Right cardiac atrium (tissue), 5 donors: ENCODE measurements at regions not wholly inside any gene's neighbourhood (a gene's known extent, or its start where the extent isn't known, plus 50 kb on each side); places are given as distances from the start of the nearest gene placed in this dataset.

Source experiments
- ATAC-seq, 2 donors: fragments of 200-7000 bp; cut with Tn5 transposase; one replicate each; pipeline versions ENCODE4 v1.8.0 to v1.9.1; 2020; ENCODE audit warnings: moderate library complexity in 2 of 2, mild to moderate bottlenecking in 1 of 2
- DNase-seq, 3 donors: peaks; one replicate each; pipeline ENCODE4 v3.0.0-alpha.2; 2020
- H3K27ac ChIP-seq: one replicate; pipeline ENCODE4 v1.5.1; 2013; ENCODE audit warnings: mild to moderate bottlenecking, low read length, control low read depth, moderate library complexity
- H3K27me3 ChIP-seq: one replicate; pipeline ENCODE4 v1.6.1; 2013; ENCODE audit not compliant: control insufficient read depth, insufficient read depth
- H3K4me1 ChIP-seq: one replicate; pipeline ENCODE4 v1.6.1; 2013; ENCODE audit warnings: low read length; ENCODE audit not compliant: control insufficient read depth, insufficient read depth
- H3K4me3 ChIP-seq: one replicate; pipeline ENCODE4 v1.5.1; 2013; ENCODE audit warnings: low read length, control low read depth
- H3K9me3 ChIP-seq: one replicate; pipeline ENCODE4 v1.6.1; 2013; ENCODE audit warnings: low read length; ENCODE audit not compliant: control insufficient read depth
- WGBS: extraction: QIAGEN DNeasy Blood & Tissue Kit; methylation state at CpG from one replicate; pipeline ENCODE4 v1.1.7; 2013; 5-methylcytosine and 5-hydroxymethylcytosine counted together
- intact Hi-C, 4 donors: fragments of 100-400 bp; cut with DNase I; formaldehyde crosslinking; loops; one replicate each; pipeline versions ENCODE4 v1.11.0 to v1.14.0; 2022 to 2023
- donor health status: healthy with polysubstance abuse.
- donor health status: DM: no; HTN: yes; CAD: no.
- donor health status: DM: no; HTN: no; CAD: no.
- donor health status: DM: no; HTN: yes; CAD: no; lungs with severe emphysema.
- donor health status: DM: yes; HTN: yes; CAD: no.

DNA sequence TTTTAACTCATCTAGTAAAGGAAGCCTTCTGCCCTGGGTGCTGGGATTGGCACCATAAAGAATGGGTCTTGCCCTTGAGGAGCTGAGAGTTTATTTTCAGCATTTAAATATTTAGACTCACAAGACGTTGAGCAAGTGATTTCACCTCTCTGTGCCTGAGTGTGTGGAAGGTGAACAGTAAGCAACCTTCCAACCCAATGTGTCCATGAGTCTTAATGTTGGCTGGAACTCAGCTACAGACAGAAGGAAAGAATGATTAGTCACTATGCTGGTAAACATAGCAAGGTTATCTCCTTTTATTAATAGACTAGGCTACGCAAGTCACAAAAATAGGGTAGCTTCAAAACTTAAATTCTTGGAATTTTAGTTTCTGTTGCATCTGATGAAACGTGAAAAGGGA lies 277.4 kb upstream of the GATB start:
- peaks cover 6% of the 10 kb centered on the region for H3K4me1 ChIP-seq
- WGBS, result 60% methylated on average over 3 of the region's 3 CpGs
- peak overlapping the region; percentile 95 for H3K27ac ChIP-seq
- intact Hi-C loops, result no loop called here
- no peaks in the 10 kb centered on the region for H3K27me3 ChIP-seq
- no peaks in the 10 kb centered on the region for H3K9me3 ChIP-seq
- no peak overlapping the region for H3K4me3 ChIP-seq
- ATAC-seq (peak; percentile 84 to 87), DNase-seq (no peak)

DNA sequence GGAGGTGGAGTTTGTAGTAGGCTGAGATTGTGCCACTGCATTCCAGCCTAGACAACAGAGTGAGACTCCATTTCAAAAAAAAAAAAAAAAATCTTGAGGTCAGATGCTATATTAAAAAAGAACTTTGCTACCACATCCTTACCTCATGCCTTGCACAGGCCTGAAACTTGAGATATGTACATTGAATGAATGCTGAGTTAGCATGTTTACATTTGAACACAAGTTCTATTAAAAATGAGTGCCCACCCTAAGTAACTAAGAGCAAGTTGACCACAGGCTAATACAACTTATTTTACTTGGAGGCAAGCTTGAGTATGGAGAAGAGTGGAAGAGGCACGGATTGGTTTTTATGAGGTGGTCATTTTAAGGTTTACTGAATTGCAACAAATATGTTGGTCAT lies 276.6 kb upstream of the GATB start:
- DNase-seq (no peak), ATAC-seq (no peak)
- Histone ChIP-seq H3K27me3 (no peaks in the 10 kb centered on the region), H3K4me3 (no peak overlapping the region), H3K27ac (peak overlapping the region; percentile 95), H3K4me1 (peaks cover 6% of the 10 kb centered on the region), H3K9me3 (no peaks in the 10 kb centered on the region)
- intact Hi-C loops, result no loop called here
- 94% methylated on average over 1 of the region's 1 CpG for WGBS

DNA sequence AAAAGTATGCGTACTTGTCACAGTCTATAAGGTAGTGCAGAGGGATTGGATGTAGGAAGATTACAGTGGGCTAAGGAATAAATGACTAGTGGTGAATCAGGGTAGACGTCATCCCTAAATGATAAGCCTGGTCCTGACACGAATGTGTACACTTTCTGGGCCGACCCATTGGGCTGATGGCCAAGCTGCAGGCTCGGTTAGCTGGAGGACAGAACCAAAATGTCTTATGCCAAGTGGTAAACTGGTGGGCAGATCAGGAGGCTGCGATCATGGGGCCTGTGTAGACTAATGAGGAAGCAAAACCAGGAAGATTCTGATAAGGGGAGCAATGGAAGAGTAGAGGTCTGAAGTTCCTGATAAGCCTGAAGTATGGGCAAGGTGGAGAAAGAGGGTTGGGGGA lies 272.8 kb upstream of the GATB start:
- peaks cover 6% of the 10 kb centered on the region for H3K4me1 ChIP-seq
- ATAC-seq (peak in 1 of 2 donors; percentile 40), DNase-seq (peak in 1 of 3 donors; percentile 23)
- intact Hi-C loops, result no loop called here
- no peaks in the 10 kb centered on the region for H3K9me3 ChIP-seq
- 56% methylated on average over 6 of the region's 6 CpGs for WGBS
- peak overlapping the region; percentile 64 for H3K27ac ChIP-seq
- no peak overlapping the region for H3K4me3 ChIP-seq
- H3K27me3 ChIP-seq, result no peaks in the 10 kb centered on the region

DNA sequence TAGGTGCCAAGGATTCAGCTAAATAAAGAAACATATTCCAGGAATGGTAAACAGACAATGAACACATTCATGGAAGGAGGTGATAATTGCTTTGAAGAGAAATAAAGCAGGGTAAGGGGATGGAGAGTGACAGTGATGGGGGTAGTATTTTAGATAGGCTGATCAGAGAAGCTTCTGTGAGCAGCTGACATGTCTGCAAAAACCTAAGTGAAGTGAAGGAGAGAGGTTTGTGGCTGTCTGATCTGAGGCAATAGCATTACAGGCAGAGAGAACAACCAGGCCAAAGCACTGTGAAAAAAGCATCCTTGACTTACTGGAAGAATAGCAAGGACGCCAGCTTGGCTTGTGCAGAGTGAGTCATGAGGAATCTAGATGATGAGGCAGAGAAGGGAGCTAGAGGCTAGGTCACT lies 271.9 kb upstream of the GATB start:
- no peak for DNase-seq
- Histone ChIP-seq H3K4me3 (no peak overlapping the region), H3K4me1 (peaks cover 4% of the 10 kb centered on the region), H3K9me3 (no peaks in the 10 kb centered on the region), H3K27me3 (no peaks in the 10 kb centered on the region), H3K27ac (peak overlapping the region; percentile 64)
- peak; percentile 60 to 69 for ATAC-seq
- intact Hi-C loops, result no loop called here
- WGBS, result 45% methylated on average over 1 of the region's 1 CpG

DNA sequence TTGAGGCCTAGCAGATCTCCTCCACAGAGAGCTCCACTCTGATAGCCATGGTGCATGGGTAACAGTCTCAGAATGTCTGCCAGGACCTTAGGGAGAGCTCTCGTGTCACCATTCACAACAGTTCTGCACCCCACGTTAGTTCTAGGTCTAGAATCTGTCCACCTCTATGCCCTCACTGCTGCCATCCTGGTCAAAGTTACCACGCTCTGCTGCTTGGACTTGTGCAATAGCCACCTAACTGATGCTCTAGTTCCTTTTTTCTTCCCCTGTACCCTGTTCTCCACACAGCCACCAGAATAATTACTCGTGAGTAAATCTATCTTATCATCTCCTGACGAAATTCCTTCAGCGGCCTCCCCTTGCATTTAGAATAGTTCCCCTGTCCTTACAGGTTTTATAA lies 268.8 kb upstream of the GATB start:
- intact Hi-C loops, result no loop called here

DNA sequence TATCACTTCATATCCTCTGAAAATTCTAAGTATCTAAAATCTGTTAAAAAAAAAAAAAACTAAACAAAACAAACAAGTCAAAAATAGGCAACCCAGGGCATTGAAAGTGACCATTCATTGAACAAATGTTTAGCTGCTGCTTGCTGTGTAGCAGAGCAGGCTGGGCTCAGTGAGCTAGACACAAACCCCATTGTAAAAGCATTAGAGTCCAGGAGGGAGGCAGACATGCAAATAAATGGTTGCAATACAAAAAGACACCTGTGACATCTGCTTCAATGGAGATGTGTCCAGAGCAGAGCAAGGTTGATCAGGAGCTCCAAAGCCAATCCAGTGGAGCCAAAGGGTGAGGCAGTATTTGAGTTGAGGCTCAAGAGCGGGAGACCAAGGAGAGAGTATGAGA lies 267.3 kb upstream of the GATB start:
- no peak overlapping the region for H3K27ac ChIP-seq
- ATAC-seq (no peak), DNase-seq (no peak)
- intact Hi-C loops, result no loop called here
- H3K4me3 ChIP-seq, result no peak overlapping the region
- H3K4me1 ChIP-seq, result no peaks in the 10 kb centered on the region
- no peaks in the 10 kb centered on the region for H3K27me3 ChIP-seq
- no peaks in the 10 kb centered on the region for H3K9me3 ChIP-seq
- WGBS, result 93% methylated on average over 1 of the region's 1 CpG

More for the DNA sequence above, 268.8 kb upstream of the GATB start:
- Histone ChIP-seq H3K27me3 (no peaks in the 10 kb centered on the region), H3K4me1 (peaks cover 2% of the 10 kb centered on the region), H3K4me3 (no peak overlapping the region), H3K27ac (no peak overlapping the region), H3K9me3 (no peaks in the 10 kb centered on the region)
- DNase-seq (no peak), ATAC-seq (no peak)
- WGBS, result 83% methylated on average over 6 of the region's 6 CpGs

DNA sequence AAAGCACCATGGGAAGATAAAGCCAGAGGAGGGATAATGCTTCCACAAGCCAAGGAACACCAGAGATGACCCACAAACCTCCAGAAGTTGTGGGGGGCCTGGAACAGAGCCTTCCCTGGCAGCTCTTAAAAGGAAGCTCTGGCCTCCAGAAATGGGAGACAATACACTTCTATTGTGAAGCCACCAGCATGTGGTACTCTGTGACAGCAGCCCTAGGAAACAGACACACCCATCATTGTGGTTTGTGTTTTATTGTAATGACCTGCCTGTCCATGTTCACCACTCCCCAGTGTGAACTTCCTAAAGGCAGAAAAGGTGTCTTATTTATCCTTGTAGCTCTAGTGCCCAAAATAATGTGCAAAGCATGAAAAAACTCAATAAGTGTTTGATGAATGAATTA lies 264.1 kb upstream of the GATB start:
- intact Hi-C loops, result no loop called here
- Histone ChIP-seq H3K27ac (no peak overlapping the region), H3K27me3 (no peaks in the 10 kb centered on the region), H3K4me1 (no peaks in the 10 kb centered on the region), H3K4me3 (no peak overlapping the region), H3K9me3 (no peaks in the 10 kb centered on the region)
- DNase-seq, result no peak
- no peak for ATAC-seq

DNA sequence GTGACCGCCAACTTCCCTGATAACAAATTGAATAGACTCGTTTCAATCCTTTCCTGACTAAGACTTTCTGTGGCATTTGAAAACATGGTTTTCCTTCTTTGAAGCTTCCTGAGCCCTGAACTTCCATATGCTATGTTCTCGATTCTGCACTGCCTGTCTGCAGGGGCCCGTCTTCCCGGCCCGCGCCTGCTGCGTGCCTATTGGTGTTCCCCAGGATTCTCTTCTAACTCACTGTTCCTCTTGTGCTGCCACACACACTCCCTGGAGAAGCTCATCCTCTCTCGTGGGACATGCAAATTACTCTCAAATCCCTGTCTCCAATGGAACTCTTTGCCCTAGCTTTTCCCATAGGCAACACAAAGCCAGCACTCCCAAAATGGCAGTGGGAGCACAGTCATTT lies 262.9 kb upstream of the GATB start:
- DNase-seq (no peak), ATAC-seq (no peak)
- Histone ChIP-seq H3K9me3 (no peaks in the 10 kb centered on the region), H3K27me3 (no peaks in the 10 kb centered on the region), H3K27ac (no peak overlapping the region), H3K4me1 (no peaks in the 10 kb centered on the region), H3K4me3 (no peak overlapping the region)
- intact Hi-C loops, result no loop called here
- WGBS, result 62% methylated on average over 9 of the region's 9 CpGs

DNA sequence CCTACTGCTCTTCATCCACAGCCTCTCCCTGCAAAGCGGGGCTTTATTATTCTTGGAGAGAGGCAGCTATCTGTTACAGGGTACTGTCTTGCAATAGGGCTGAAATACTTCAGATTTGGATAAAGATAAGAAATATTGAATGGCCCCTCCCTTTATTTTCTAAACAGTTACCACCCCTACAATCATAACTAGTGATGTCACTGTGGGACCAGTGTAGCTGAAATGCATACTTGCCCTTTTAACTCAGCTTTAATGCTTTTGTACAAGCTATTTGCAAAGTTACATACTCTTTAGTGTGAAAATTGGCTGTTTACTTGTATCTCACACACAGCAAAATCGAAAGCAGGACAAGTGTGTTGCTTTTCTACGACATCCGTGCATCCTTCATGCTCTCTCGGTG lies 261.7 kb upstream of the GATB start:
- DNase-seq (no peak), ATAC-seq (no peak)
- intact Hi-C loops, result no loop called here
- Histone ChIP-seq H3K4me3 (no peak overlapping the region), H3K9me3 (no peaks in the 10 kb centered on the region), H3K27ac (peak overlapping the region; percentile 59), H3K4me1 (no peaks in the 10 kb centered on the region), H3K27me3 (no peaks in the 10 kb centered on the region)
- 51% methylated on average over 5 of the region's 5 CpGs for WGBS

DNA sequence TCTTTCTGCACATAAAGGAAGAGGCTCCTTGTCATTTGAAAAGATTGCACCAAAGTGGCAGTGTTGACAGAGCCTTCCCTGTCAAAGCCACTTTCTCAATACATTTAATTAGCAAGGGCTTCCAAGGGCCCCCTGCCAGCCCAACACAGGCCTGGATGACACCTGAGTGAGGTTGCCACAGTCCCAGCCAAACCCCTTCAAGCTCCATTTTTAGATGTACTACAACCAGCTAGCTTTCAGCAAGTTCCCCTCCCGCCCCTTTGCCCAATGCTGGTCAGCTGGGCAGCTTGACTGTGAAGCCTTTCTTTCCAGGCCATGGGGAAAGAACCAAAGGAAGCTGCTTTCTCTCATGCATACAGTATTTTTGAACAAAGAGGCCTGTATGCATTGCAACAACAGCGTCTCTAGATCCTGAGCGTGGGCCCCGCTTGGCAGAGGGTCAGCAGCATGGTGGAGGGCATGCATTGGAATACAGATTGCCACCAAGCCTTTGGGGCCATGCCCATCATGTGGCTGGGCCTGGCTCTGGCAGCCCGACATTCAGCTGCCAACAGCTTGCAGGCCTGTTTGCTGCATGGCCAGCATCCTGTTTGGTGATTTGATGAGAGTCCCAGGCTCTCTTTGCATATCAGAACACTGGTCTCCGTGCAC lies 261.1 kb upstream of the GATB start:
- WGBS, result 57% methylated on average over 6 of the region's 6 CpGs
- intact Hi-C loops, result no loop called here
- peak; percentile 72 to 88 for ATAC-seq
- peak overlapping the region; percentile 14 for H3K27ac ChIP-seq
- no peak overlapping the region for H3K4me3 ChIP-seq
- no peaks in the 10 kb centered on the region for H3K9me3 ChIP-seq
- H3K27me3 ChIP-seq, result no peaks in the 10 kb centered on the region
- H3K4me1 ChIP-seq, result no peaks in the 10 kb centered on the region
- DNase-seq, result peak; percentile 31 to 85 (median 84)

DNA sequence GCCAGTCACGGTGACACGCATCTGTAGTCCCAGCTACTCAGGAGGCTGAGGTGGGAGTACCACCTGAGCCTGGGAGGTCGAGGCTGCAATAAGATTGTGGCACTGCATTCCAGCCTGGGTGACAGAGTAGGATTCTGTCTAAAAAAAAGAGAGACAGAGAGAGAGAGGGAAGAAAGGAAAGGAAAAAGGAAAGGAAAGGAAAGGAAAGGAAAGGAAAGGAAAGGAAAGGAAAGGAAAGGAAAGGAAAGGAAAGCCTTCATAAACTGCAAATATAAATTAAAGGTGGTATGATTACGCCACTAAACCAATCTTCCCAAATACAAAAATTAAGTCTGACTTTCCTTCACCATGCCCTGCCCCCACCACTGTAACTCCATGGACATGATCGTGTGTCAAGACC lies 259.3 kb upstream of the GATB start:
- DNase-seq (no peak), ATAC-seq (no peak)
- Histone ChIP-seq H3K4me1 (no peaks in the 10 kb centered on the region), H3K4me3 (no peak overlapping the region), H3K27me3 (no peaks in the 10 kb centered on the region), H3K27ac (no peak overlapping the region), H3K9me3 (no peaks in the 10 kb centered on the region)
- 94% methylated on average over 5 of the region's 5 CpGs for WGBS
- intact Hi-C loops, result no loop called here

DNA sequence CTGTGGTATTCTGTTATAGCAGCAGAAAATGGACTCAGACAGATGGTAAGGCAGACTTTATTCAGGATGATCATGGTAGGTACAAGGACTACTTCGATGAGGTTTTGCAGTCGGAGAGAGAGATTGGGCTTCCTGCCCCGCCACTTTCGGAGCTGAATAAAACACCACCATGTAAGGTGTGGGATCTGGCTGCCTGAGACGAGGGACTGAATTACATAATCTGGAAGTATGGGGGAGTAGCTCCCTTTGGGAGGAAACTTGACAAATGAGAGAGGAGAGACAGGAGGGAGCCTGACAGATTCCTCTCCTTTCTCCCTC lies 255.5 kb upstream of the GATB start:
- H3K27me3 ChIP-seq, result no peaks in the 10 kb centered on the region
- H3K27ac ChIP-seq, result no peak overlapping the region
- H3K4me1 ChIP-seq, result no peaks in the 10 kb centered on the region
- WGBS, result 84% methylated on average over 5 of the region's 5 CpGs
- intact Hi-C loops, result no loop called here
- H3K4me3 ChIP-seq, result no peak overlapping the region
- DNase-seq (no peak), ATAC-seq (no peak)
- H3K9me3 ChIP-seq, result no peaks in the 10 kb centered on the region
